SK-N-SH (cell line): ENCODE measurements at regions not wholly inside any gene's neighbourhood (a gene's known extent, or its start where the extent isn't known, plus 50 kb on each side); places are given as distances from the start of the nearest gene placed in this dataset.

Source experiments
- CTCF ChIA-PET: fragments of 300-600, 350-600 bp; formaldehyde crosslinking; extraction: SDS; loops from one replicate; lab custom pipeline; 2021; lab: Yijun Ruan, JAX
- POLR2A ChIA-PET: fragments of 350-600 bp; sonication (Branson Sonifier 250); formaldehyde crosslinking; extraction: SDS; loops from one replicate; lab custom pipeline; 2020; ENCODE audit warnings: antibody characterized with exemption, inconsistent platforms; lab: Yijun Ruan, JAX
- DNase-seq: peaks from one replicate; pipeline ENCODE4 v3.0.0; 2012
- H2AFZ ChIP-seq: fragments of 200-600 bp; sonication (generic); 2 replicates; pipeline ENCODE4 v1.8.1; 2016; ENCODE audit warnings: antibody characterized with exemption, mild to moderate bottlenecking, low read depth
- H3F3A ChIP-seq: fragments of 200-600 bp; sonication (generic); replicated peaks from 2 replicates; pipeline ENCODE3; 2016; ENCODE audit warnings: antibody characterized with exemption, mild to moderate bottlenecking; ENCODE audit not compliant: insufficient read depth
- H3K27ac ChIP-seq, 2 experiments: fragments of 200-500 bp in 1 of 2; fragments of 200-600 bp in 1 of 2; sonication (Bioruptor generic) in 1 of 2; sonication (generic), shearing (Covaris generic) in 1 of 2; 2 replicates each; pipeline versions ENCODE4 v1.5.1 to v1.6.1; 2014 to 2016; ENCODE audit warnings: low read depth in 2 of 2, inconsistent platforms in 1 of 2, low read length in 1 of 2, mild to moderate bottlenecking in 1 of 2, mixed read lengths in 1 of 2
- H3K27me3 ChIP-seq: fragments of 200-600 bp; sonication (generic), shearing (Covaris generic); 2 replicates; pipeline ENCODE4 v1.6.1; 2016; ENCODE audit warnings: mixed run types; ENCODE audit not compliant: insufficient read depth
- H3K36me3 ChIP-seq, 2 experiments: fragments of 200-500 bp in 1 of 2; fragments of 200-600 bp in 1 of 2; sonication (Bioruptor generic) in 1 of 2; sonication (generic) in 1 of 2; replicated peaks in 1 of 2; 2 replicates each; pipeline versions ENCODE3 to v1.5.1; 2014 to 2016; ENCODE audit warnings: low read length in 1 of 2, mild to moderate bottlenecking in 1 of 2; ENCODE audit not compliant: insufficient read depth in 2 of 2, control insufficient read depth in 1 of 2
- H3K4me1 ChIP-seq, 2 experiments: fragments of 200-500 bp in 1 of 2; fragments of 200-600 bp in 1 of 2; sonication (Bioruptor generic) in 1 of 2; sonication (generic), shearing (Covaris generic) in 1 of 2; 2 replicates each; pipeline versions ENCODE4 v1.5.1 to v1.6.1; 2014 to 2016; ENCODE audit warnings: low read depth in 1 of 2, low read length in 1 of 2, mixed run types in 1 of 2; ENCODE audit not compliant: insufficient read depth in 2 of 2, control insufficient read depth in 1 of 2
- H3K4me2 ChIP-seq: fragments of 200-600 bp; sonication (generic), shearing (Covaris generic); 2 replicates; pipeline ENCODE4 v1.6.1; 2017; ENCODE audit warnings: mixed run types
- H3K4me3 ChIP-seq, 2 experiments: fragments of 200-500 bp in 1 of 2; fragments of 200-600 bp in 1 of 2; sonication (Bioruptor generic) in 1 of 2; sonication (generic), shearing (Covaris generic) in 1 of 2; 2 replicates each; pipeline versions ENCODE4 v1.5.1 to v1.8.1; 2014 to 2016; ENCODE audit warnings: low read depth in 2 of 2, inconsistent platforms in 1 of 2, low read length in 1 of 2, mild to moderate bottlenecking in 1 of 2, mixed read lengths in 1 of 2, moderate library complexity in 1 of 2
- H3K79me2 ChIP-seq: fragments of 200-600 bp; sonication (generic); 2 replicates; pipeline ENCODE4 v1.8.1; 2017; ENCODE audit warnings: mild to moderate bottlenecking; ENCODE audit not compliant: insufficient read depth
- H3K9ac ChIP-seq: fragments of 200-600 bp; sonication (generic); 2 replicates; pipeline ENCODE4 v1.6.1; 2017; ENCODE audit warnings: mixed run types
- H3K9me2 ChIP-seq: fragments of 200-600 bp; sonication (generic); 2 replicates; pipeline ENCODE4 v1.6.1; 2017; ENCODE audit warnings: mixed run types
- H3K9me3 ChIP-seq: fragments of 200-600 bp; sonication (generic); 2 replicates; pipeline ENCODE4 v1.6.1; 2017; ENCODE audit warnings: mixed run types, mild to moderate bottlenecking, moderate library complexity
- H4K20me1 ChIP-seq: fragments of 200-600 bp; sonication (generic); 2 replicates; pipeline ENCODE4 v1.6.1; 2017; ENCODE audit warnings: mild to moderate bottlenecking, mixed run types; ENCODE audit not compliant: insufficient read depth
- FOXJ3 ChIP-seq: sonication (generic); formaldehyde crosslinking; IDR thresholded peaks from 2 replicates; pipeline ENCODE4 v1.5.1; 2020; ENCODE audit warnings: mild to moderate bottlenecking, missing genetic modification reagents
- FOXM1 ChIP-seq: IDR thresholded peaks from 2 replicates; pipeline ENCODE4 v1.4.0; 2012; ENCODE audit warnings: low read depth, mild to moderate bottlenecking
- GABPA ChIP-seq: IDR thresholded peaks from 2 replicates; pipeline ENCODE4 v1.4.0; 2012; ENCODE audit warnings: low read depth, mild to moderate bottlenecking
- NFIC ChIP-seq: IDR thresholded peaks from 2 replicates; pipeline ENCODE4 v1.4.0; 2012; ENCODE audit warnings: borderline replicate concordance
- TCF12 ChIP-seq: IDR thresholded peaks from 2 replicates; pipeline ENCODE4 v1.4.0; 2012
- USF2 ChIP-seq: fragments of 150-350 bp; IDR thresholded peaks from 2 replicates; pipeline ENCODE4 v1.6.1; 2017; ENCODE audit warnings: antibody characterized with exemption, low read length, low read depth, borderline replicate concordance
- YY1 ChIP-seq: IDR thresholded peaks from 2 replicates; pipeline ENCODE4 v1.4.0; 2012; ENCODE audit warnings: low read depth, mild to moderate bottlenecking
- WGBS: methylation state at CpG from one replicate; pipeline ENCODE4 v1.1.6; 2017; ENCODE audit warnings: low lambda C conversion rate; 5-methylcytosine and 5-hydroxymethylcytosine counted together
- TF ChIP-seq, protein P1 (sequence below): IDR thresholded peaks from 2 replicates; pipeline ENCODE4 v1.6.1; 2012; ENCODE audit warnings: mild to moderate bottlenecking, low read depth, low read length, moderate library complexity
- TF ChIP-seq, protein P2 (sequence below): IDR thresholded peaks from 2 replicates; pipeline ENCODE4 v1.4.0; 2012; ENCODE audit warnings: low read depth

GRCh38 chr18:78716022-78716421, 263.6 kb upstream of the SALL3 start:
- H3K27me3 ChIP-seq: peaks cover 7% of the 10 kb centered on the region; the same call in 1 of the 2 replicates
- no peaks in the 10 kb centered on the region for H4K20me1 ChIP-seq
- H3K4me3 ChIP-seq: no peak overlapping the region
- H3K4me2 ChIP-seq: no peak overlapping the region
- TF ChIP-seq TCF12 (no peak), FOXM1 (no peak), NFIC (no peak)
- CTCF ChIA-PET: no interaction called here
- H3K9me3 ChIP-seq: no peaks in the 10 kb centered on the region
- H3F3A ChIP-seq: no peaks in the 10 kb centered on the region
- no peaks in the 10 kb centered on the region for H3K36me3 ChIP-seq
- H3K79me2 ChIP-seq: no peaks in the 10 kb centered on the region
- no peaks in the 10 kb centered on the region for H3K9me2 ChIP-seq
- WGBS: 7% methylated on average over 8 of the region's 8 CpGs
- no peaks in the 10 kb centered on the region for H3K4me1 ChIP-seq
- POLR2A ChIA-PET: no interaction called here
- H3K27ac ChIP-seq: no peak overlapping the region
- no peak overlapping the region for H3K9ac ChIP-seq
- no peak overlapping the region for H2AFZ ChIP-seq
- no peak for DNase-seq

DNA sequence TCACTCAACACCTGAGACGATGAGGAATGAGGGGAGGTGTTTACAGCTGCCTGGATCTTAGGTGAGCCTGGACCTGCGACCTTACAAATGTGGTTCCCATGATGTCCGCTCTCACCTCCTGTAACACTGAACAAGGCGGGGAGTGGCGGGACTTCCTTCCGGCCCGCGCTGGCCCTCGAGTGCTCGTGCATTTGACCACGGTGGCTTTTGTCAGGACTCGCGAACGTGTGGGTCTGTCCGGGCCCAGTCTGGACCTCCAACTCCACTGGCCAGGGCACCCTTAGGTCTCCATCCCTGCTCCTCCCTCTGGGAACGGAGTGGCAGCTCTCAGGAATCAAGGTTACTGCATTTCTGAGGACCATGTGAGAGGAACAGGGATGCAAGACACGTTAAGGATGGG, 263.0 kb upstream of the SALL3 start:
- CTCF ChIA-PET: no interaction called here
- DNase-seq: no peak
- H3K9ac ChIP-seq: no peak overlapping the region
- H3K9me2 ChIP-seq: no peaks in the 10 kb centered on the region
- no peaks in the 10 kb centered on the region for H3K36me3 ChIP-seq
- no peaks in the 10 kb centered on the region for H3K4me1 ChIP-seq
- no peaks in the 10 kb centered on the region for H3K79me2 ChIP-seq
- POLR2A ChIA-PET: no interaction called here
- no peak overlapping the region for H3K4me2 ChIP-seq
- H3F3A ChIP-seq: no peaks in the 10 kb centered on the region
- no peak for TF ChIP-seq GABPA
- TF ChIP-seq USF2: no peak
- no peak for TF ChIP-seq YY1
- no peak for TF ChIP-seq FOXJ3 (CRISPR knock-in tag)
- TF ChIP-seq, protein P1, sequence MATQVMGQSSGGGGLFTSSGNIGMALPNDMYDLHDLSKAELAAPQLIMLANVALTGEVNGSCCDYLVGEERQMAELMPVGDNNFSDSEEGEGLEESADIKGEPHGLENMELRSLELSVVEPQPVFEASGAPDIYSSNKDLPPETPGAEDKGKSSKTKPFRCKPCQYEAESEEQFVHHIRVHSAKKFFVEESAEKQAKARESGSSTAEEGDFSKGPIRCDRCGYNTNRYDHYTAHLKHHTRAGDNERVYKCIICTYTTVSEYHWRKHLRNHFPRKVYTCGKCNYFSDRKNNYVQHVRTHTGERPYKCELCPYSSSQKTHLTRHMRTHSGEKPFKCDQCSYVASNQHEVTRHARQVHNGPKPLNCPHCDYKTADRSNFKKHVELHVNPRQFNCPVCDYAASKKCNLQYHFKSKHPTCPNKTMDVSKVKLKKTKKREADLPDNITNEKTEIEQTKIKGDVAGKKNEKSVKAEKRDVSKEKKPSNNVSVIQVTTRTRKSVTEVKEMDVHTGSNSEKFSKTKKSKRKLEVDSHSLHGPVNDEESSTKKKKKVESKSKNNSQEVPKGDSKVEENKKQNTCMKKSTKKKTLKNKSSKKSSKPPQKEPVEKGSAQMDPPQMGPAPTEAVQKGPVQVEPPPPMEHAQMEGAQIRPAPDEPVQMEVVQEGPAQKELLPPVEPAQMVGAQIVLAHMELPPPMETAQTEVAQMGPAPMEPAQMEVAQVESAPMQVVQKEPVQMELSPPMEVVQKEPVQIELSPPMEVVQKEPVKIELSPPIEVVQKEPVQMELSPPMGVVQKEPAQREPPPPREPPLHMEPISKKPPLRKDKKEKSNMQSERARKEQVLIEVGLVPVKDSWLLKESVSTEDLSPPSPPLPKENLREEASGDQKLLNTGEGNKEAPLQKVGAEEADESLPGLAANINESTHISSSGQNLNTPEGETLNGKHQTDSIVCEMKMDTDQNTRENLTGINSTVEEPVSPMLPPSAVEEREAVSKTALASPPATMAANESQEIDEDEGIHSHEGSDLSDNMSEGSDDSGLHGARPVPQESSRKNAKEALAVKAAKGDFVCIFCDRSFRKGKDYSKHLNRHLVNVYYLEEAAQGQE: no peak
- TF ChIP-seq, protein P2, sequence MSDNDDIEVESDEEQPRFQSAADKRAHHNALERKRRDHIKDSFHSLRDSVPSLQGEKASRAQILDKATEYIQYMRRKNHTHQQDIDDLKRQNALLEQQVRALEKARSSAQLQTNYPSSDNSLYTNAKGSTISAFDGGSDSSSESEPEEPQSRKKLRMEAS: no peak
- TF ChIP-seq, all 33 proteins: peak for 0
- Histone ChIP-seq H3K27me3 (peaks cover 11% of the 10 kb centered on the region; the same call in 1 of the 2 replicates), H3K4me3 (no peak overlapping the region), H3K27ac (no peak overlapping the region), H2AFZ (no peak overlapping the region), H3K9me3 (no peaks in the 10 kb centered on the region), H4K20me1 (no peaks in the 10 kb centered on the region)
- WGBS: 4% methylated on average over 10 of the region's 17 CpGs
